Activated CD4-positive, CD25-positive, alpha-beta regulatory T cell (primary cell): ENCODE measurements at regions not wholly inside any gene's neighbourhood (a gene's known extent, or its start where the extent isn't known, plus 50 kb on each side); places are given as distances from the start of the nearest gene placed in this dataset.
"Not testable (repeated sequence)": the region's sequence is repeated elsewhere in the genome, so short reads cannot be mapped to it uniquely, and the experiment has no call there.

Source experiments
- DNase-seq, 4 experiments: peaks; one replicate each; lab custom pipeline; 2025; lab: John Stamatoyannopoulos, UW

GRCh38 chr21:15932726-15933125, 202.9 kb downstream of the USP25 start:
- DNase-seq: no peak

- no peak for DNase-seq
These were observed 205.7 kb downstream of the USP25 start for GRCh38 chr21:15935530-15935929.

- no peak for DNase-seq
These were observed 213.4 kb downstream of the USP25 start for GRCh38 chr21:15943009-15943666.

- no peak for DNase-seq
These were observed 217.9 kb downstream of the USP25 start for GRCh38 chr21:15947677-15948076.

- DNase-seq: no peak
These were observed 223.9 kb downstream of the USP25 start for GRCh38 chr21:15953551-15954116.

- no peak for DNase-seq
These were observed 234.6 kb downstream of the USP25 start for GRCh38 chr21:15964236-15964855.

- DNase-seq: no peak
These were observed 236.4 kb downstream of the USP25 start for GRCh38 chr21:15966231-15966630.

- no peak for DNase-seq
These were observed 236.9 kb downstream of the USP25 start for GRCh38 chr21:15966651-15967050.

- no peak for DNase-seq
These were observed 237.9 kb downstream of the USP25 start for GRCh38 chr21:15967661-15968060.

GRCh38 chr21:15968776-15969310, 239.1 kb downstream of the USP25 start:
- no peak for DNase-seq

- DNase-seq: no peak
These were observed 247.0 kb downstream of the USP25 start for GRCh38 chr21:15976807-15977206.

- DNase-seq: no peak
These were observed 248.5 kb downstream of the USP25 start for GRCh38 chr21:15978215-15978738.

GRCh38 chr21:15979493-15979892, 249.7 kb downstream of the USP25 start:
- DNase-seq: not testable (repeated sequence)

GRCh38 chr21:15986277-15986676, 256.5 kb downstream of the USP25 start:
- no peak for DNase-seq

- DNase-seq: no peak
These were observed 262.4 kb downstream of the USP25 start for GRCh38 chr21:15992171-15992570.

- no peak for DNase-seq
These were observed 264.2 kb downstream of the USP25 start for GRCh38 chr21:15993951-15994350.

GRCh38 chr21:15999741-16000140, 270.0 kb downstream of the USP25 start:
- DNase-seq: no peak

GRCh38 chr21:16002874-16003466, 273.2 kb downstream of the USP25 start:
- no peak for DNase-seq

GRCh38 chr21:16004086-16004485, 274.3 kb downstream of the USP25 start:
- no peak for DNase-seq

- DNase-seq: no peak
These were observed 274.7 kb downstream of the USP25 start for GRCh38 chr21:16004523-16004922.

- DNase-seq: no peak
These were observed 276.2 kb downstream of the USP25 start for GRCh38 chr21:16005996-16006395.

- DNase-seq: no peak
These were observed 278.2 kb downstream of the USP25 start for GRCh38 chr21:16007943-16008342.

GRCh38 chr21:16011719-16012118, 281.9 kb downstream of the USP25 start:
- no peak for DNase-seq
